PFSK-1 (cell line): ENCODE measurements at regions not wholly inside any gene's neighbourhood (a gene's known extent, or its start where the extent isn't known, plus 50 kb on each side); places are given as distances from the start of the nearest gene placed in this dataset.

Experiments
- FOXP2 ChIP-seq: optimal IDR thresholded peaks from 2 replicates; pipeline ENCODE3; 2011; ENCODE audit warnings: borderline replicate concordance, control low read depth, inconsistent platforms; ENCODE audit not compliant: insufficient read depth; ENCODE audit errors: extremely low read length, extremely low read depth
- POLR2AphosphoS5 ChIP-seq: IDR thresholded peaks from 2 replicates; pipeline ENCODE4 v1.6.1; 2012; ENCODE audit warnings: low read depth, mild to moderate bottlenecking, control low read depth, low read length, moderate library complexity
- SIN3A ChIP-seq: IDR thresholded peaks from 2 replicates; pipeline ENCODE4 v1.6.1; 2012; ENCODE audit warnings: mild to moderate bottlenecking, low read length, moderate library complexity, borderline replicate concordance; ENCODE audit not compliant: insufficient read depth
- TAF1 ChIP-seq: IDR thresholded peaks from 2 replicates; pipeline ENCODE4 v1.6.1; 2012; ENCODE audit warnings: low read length, control low read depth, borderline replicate concordance; ENCODE audit not compliant: insufficient read depth
- TF ChIP-seq, protein P1 (sequence below), 2 experiments: IDR thresholded peaks; 2 replicates each; pipeline versions ENCODE4 v1.6.1 to v1.8.0; 2011 to 2012; ENCODE audit warnings: low read depth in 2 of 2, low read length in 2 of 2, control low read depth in 1 of 2, inconsistent platforms in 1 of 2, mild to moderate bottlenecking in 1 of 2, moderate library complexity in 1 of 2; ENCODE audit not compliant: insufficient read depth in 1 of 2

DNA sequence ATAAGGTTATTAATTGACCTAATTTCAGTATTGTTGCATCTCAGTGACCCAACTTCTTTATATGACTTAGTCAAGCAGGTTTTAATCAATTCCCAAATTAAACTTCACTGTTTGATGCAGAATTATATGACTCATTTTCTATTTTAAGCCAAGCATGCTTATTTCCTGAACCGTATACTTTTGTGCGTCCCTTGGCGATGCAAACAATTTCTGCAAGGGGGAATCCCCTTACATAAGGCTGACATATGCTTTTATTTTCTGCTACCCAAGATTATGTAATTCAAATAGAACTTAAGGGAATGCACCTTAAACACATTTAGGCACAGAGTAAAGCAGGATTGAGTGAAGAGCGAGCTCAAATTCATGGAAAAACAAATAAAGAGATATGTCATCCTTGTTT, 303.9 kb downstream of the PDCD6IP start:
- TF ChIP-seq POLR2AphosphoS5 = no peak
- TF ChIP-seq, protein P1, sequence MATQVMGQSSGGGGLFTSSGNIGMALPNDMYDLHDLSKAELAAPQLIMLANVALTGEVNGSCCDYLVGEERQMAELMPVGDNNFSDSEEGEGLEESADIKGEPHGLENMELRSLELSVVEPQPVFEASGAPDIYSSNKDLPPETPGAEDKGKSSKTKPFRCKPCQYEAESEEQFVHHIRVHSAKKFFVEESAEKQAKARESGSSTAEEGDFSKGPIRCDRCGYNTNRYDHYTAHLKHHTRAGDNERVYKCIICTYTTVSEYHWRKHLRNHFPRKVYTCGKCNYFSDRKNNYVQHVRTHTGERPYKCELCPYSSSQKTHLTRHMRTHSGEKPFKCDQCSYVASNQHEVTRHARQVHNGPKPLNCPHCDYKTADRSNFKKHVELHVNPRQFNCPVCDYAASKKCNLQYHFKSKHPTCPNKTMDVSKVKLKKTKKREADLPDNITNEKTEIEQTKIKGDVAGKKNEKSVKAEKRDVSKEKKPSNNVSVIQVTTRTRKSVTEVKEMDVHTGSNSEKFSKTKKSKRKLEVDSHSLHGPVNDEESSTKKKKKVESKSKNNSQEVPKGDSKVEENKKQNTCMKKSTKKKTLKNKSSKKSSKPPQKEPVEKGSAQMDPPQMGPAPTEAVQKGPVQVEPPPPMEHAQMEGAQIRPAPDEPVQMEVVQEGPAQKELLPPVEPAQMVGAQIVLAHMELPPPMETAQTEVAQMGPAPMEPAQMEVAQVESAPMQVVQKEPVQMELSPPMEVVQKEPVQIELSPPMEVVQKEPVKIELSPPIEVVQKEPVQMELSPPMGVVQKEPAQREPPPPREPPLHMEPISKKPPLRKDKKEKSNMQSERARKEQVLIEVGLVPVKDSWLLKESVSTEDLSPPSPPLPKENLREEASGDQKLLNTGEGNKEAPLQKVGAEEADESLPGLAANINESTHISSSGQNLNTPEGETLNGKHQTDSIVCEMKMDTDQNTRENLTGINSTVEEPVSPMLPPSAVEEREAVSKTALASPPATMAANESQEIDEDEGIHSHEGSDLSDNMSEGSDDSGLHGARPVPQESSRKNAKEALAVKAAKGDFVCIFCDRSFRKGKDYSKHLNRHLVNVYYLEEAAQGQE (IDR thresholded peaks at IDR 0.05; ENCODE audit: insufficient read depth in 1 of 2, low read depth in 2 of 2, low read length in 2 of 2) = no peak
- TF ChIP-seq FOXP2 = no peak
- no peak for TF ChIP-seq TAF1

DNA sequence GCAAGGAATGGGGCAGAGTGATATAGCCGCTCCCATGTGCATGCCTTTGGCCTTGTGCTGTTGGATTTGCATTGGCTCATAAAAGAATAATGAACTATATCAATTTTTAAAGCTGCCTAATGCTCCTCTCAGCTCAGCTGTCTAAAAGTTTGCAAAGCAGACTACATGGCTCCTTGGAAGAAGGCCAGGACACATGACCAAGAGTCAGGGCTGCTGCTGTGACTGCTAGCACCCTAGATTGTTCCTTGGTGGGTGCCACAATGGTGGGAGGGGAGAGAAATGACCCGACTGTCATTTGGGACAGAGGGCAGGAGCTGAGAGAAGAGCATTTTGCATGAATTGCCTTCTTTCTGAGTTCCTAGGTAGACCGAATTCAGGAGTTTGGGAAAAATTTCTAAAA, 307.9 kb downstream of the PDCD6IP start:
- TF ChIP-seq, protein P1 (IDR thresholded peaks at IDR 0.05; ENCODE audit: insufficient read depth in 1 of 2, low read depth in 2 of 2, low read length in 2 of 2) = no peak
- TF ChIP-seq TAF1 (no peak), FOXP2 (no peak), SIN3A (no peak), POLR2AphosphoS5 (no peak)

DNA sequence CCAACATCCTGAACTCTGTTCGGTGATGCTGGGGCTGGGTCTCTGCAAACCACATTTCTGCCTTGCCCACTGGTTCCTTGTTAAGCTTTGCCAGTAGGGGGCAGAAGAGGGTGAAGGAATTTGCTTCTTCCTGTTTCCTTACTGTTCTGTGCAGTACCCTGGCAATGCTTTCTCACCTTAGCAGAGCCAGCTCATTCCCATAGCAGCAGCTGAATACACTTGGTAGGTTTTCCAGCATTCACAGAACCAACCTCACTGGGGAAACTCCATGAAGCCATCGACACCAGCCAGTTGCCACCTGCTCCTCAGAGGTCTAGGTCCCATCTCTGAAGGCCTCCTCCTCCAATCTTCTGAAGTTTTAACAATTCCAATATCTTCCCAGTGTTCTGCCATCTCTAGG, 308.4 kb downstream of the PDCD6IP start:
- no peak for TF ChIP-seq SIN3A
- TF ChIP-seq FOXP2 = no peak
- TF ChIP-seq POLR2AphosphoS5 = no peak
- TF ChIP-seq TAF1 = no peak
- TF ChIP-seq, protein P1 (IDR thresholded peaks at IDR 0.05; ENCODE audit: insufficient read depth in 1 of 2, low read depth in 2 of 2, low read length in 2 of 2) = no peak

DNA sequence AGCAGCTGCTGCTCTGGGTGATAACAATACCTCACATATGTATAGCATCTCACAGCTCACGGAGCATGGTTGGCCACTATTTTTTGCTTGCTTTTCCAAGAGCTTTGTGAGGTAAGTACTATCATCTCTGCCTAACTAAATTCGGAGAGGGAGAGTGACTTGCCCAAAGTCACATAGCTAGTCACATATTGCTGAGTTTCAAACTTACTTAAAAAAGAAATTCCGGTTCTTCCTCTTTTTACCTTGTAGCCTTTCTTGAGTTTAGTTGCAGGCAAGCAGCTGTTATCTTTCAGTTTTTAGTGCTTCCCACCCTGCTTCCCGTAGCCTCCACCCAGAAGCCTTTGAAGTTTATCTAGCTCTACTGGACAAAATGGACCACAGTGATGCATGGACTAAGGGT, 309.2 kb downstream of the PDCD6IP start:
- TF ChIP-seq FOXP2 (no peak), POLR2AphosphoS5 (no peak), SIN3A (no peak), TAF1 (no peak)
- TF ChIP-seq, protein P1 (IDR thresholded peaks at IDR 0.05; ENCODE audit: insufficient read depth in 1 of 2, low read depth in 2 of 2, low read length in 2 of 2) = no peak

DNA sequence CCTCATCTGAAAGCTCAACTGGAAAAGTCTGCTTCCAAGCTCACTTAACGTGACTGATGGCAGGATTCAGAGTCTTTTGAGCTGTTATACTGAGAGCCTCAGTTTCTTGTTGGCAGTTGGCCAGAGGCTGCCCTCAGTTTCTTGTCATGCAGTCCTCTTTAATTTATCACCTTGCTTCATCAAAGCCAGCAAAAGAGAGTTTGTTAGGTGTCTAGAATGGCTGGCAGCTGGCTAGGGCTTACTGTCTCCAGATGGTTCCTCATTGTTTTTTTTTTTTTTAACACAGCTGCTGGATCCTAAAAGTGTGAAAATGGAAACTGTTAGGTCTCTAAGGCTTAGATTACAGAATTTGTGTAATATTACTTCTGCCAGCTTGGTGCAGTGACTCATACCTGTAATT, 310.6 kb downstream of the PDCD6IP start:
- TF ChIP-seq SIN3A = no peak
- no peak for TF ChIP-seq POLR2AphosphoS5
- TF ChIP-seq FOXP2 = no peak
- TF ChIP-seq TAF1 = no peak
- TF ChIP-seq, protein P1 (IDR thresholded peaks at IDR 0.05; ENCODE audit: insufficient read depth in 1 of 2, low read depth in 2 of 2, low read length in 2 of 2) = no peak
